Hematopoietic multipotent progenitor cell (in vitro differentiated cells): ENCODE measurements at regions not wholly inside any gene's neighbourhood (a gene's known extent, or its start where the extent isn't known, plus 50 kb on each side); places are given as distances from the start of the nearest gene placed in this dataset.

ENCODE experiments used
- DNase-seq, 3 donors: peaks; one replicate each; pipeline ENCODE4 v3.0.0-alpha.2; 2011 to 2015; ENCODE audit warnings: low read depth in 2 of 3, low spot score in 2 of 3

- DNase-seq, result no peak
Measured at GRCh38 chr2:7573166-7573825, 656.1 kb downstream of the RNF144A start.

DNA sequence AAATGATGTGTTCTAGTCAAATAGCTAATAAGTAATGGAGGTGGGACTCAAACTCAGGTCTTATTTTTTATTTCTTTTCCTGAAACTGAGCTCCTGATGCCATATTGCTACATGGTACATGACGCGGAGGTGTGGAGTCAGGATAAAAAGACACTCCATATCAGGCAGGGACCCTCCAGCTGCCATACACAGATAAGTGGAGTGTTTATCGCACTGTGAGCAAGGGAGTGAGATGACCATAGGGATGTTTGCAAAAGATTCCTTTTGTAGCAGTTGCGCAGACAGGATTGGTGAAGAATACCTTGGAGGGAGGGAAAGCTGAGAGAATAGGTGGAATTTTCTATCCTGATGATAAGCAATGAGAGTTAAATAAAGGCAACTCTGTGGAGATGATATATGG lies 657.2 kb downstream of the RNF144A start:
- no peak for DNase-seq

DNA sequence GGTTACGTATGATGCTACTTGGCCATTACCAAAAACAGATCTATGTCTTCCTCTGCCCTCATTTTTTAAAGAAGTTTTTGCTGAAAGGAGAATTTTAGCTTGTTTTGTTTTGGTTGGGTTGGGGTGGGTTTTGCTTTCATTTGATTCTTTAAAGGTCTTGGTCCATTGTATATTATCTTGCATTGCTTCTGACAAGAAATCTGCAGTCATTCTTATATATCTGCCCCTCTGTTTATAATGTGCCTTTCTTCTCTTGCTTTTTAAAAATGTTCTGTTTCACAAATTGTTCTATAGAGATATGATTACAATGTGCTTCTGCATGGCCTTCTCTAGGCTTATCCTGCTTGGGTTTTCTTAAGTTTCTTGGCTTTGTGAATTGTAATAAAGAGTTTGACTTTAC lies 660.6 kb downstream of the RNF144A start:
- DNase-seq, result no peak

- no peak for DNase-seq
Measured at GRCh38 chr2:7584017-7584416, 666.8 kb downstream of the RNF144A start.

- DNase-seq, result no peak
Measured at GRCh38 chr2:7586898-7587297, 669.7 kb downstream of the RNF144A start.

GRCh38 chr2:7588295-7588694 lies 671.1 kb downstream of the RNF144A start:
- no peak for DNase-seq

GRCh38 chr2:7592618-7593140 lies 675.5 kb downstream of the RNF144A start:
- no peak for DNase-seq

DNA sequence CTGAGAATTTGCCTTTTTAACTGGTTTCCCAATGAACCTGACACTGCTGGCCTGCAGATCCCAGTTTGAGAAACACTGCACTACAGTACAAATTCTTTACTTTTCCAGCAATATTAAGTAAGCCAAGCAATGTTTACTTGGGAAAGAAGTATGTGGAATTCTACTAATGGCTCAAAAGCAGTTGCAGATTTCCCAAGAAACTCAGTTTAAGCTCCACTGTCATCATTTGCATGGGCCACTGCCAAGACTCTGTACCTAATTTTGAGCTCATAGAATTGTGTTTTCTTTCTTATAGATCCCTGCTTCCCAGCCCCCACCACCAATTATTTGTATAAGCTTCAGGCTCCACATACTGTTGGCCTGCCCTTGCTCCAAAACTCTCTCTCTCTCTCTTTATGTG lies 676.1 kb downstream of the RNF144A start:
- DNase-seq, result peak in 1 of 3 donors; percentile 3

GRCh38 chr2:7594211-7594610 lies 677.0 kb downstream of the RNF144A start:
- DNase-seq, result no peak

DNA sequence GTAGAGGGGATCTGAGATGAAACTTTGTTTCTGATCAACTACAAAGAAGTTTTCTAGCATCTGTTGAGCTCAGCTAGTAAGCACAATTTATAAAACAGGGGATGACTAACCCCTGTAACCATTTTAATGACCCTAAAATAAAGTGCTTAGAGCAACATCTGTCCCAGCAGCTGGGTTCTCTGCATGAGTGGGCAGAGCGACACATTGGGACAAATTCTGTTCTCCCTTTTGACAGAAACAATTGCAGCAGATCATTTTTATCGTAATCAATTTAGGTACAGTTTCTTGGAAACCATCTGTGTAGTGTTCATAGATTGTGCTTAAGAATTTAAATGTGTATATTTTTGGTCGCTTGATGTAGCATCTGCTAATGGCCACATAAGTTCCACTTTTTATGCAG lies 678.0 kb downstream of the RNF144A start:
- DNase-seq, result no peak

- DNase-seq, result no peak
Measured at GRCh38 chr2:7598402-7598801, 681.2 kb downstream of the RNF144A start.

DNA sequence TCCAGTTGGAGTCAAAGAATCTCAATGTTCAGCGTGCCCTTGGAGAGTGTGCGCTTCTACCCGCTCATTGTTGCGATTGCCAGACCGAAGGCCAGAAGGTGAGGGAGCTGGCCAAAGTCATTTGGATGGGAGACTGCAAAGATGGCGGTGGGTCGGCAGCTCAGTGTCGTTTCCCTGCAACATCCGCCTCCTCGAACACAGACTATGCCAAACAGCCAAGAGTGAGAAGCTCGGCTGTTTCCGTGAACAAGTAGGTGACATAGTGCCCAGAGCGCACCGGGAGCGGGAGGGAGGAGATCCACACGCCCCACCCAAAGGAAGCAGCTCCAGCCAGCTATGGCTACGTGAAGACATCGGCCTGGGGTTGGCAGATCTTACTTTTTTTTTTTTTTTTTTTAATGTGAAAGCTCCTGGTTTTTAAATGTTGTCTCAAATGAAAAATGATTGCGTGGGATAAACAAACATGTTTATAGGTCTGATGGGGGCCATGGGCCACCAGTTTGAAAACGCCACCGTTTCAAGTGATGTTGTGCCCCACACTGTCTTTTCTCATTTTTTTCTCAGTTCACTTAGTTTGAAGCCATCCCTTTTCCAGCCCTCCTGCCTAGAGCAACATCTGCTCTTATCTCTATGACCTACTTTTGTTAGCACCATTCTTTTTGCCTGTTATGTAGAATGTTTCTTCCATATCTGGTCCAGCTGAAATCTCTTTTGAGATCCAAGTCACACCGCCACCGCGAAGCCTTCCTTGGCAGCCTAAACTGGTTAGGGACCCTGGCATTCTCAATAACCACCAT lies 682.4 kb downstream of the RNF144A start:
- no peak for DNase-seq

GRCh38 chr2:7601990-7602389 lies 684.8 kb downstream of the RNF144A start:
- no peak for DNase-seq

DNA sequence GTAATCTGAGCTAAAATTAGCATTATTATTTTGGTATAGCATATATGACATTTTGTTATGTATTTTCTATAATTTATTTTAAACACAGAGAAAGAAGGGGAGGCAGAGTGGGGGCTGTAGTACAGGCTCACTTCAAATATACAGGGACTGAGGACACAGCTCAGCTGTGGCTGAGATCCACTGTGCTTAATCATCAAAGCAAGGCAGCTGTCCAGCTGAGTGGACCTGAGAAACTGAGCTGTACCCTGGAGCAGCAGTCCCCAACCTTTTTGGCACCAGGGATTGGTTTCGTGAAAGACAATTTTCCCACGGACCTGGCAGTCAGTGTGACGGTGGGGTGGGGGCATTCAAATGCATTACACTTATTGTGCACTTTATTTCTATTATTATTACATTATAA lies 687.2 kb downstream of the RNF144A start:
- no peak for DNase-seq

GRCh38 chr2:7607441-7608173 lies 690.4 kb downstream of the RNF144A start:
- no peak for DNase-seq

GRCh38 chr2:7609556-7609955 lies 692.3 kb downstream of the RNF144A start:
- no peak for DNase-seq

DNA sequence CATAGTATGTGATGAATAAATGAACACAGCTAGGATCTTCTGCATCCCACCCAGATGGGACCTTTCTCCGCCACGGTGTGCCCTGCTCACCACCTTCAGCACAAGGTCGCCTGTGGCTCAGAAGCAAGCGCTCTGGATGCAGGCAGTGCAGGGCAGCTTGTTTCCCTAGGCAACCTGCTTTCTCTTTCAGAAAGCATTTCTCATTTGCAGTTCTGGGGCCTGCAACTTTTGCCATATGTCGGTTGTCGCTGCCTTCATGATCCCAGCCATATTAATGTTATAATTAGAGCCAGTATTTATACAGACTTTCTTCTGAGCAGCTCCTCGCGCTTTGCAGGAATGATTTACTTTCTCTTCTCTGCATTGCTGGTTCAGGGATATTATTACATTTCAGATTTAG lies 692.8 kb downstream of the RNF144A start:
- DNase-seq, result no peak

DNA sequence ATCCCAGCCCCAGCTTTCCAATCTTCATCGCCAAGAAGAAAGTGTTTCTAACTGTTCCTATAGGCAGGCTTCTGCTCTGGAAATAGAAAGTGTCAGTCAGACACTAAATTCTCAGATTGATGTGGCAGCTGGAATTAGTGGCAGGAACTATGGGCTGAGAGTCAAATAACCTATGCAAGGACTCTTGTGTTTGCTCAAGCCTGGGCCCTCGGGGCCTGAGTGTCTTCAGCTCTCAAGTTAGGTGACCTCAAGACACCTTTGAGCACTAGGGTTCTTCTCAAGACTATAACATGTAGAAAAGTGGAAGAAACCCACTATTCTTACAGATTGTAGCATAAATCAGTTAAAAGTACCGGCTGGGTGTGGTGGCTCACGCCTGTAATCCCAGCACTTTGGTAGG lies 694.5 kb downstream of the RNF144A start:
- DNase-seq, result no peak

DNA sequence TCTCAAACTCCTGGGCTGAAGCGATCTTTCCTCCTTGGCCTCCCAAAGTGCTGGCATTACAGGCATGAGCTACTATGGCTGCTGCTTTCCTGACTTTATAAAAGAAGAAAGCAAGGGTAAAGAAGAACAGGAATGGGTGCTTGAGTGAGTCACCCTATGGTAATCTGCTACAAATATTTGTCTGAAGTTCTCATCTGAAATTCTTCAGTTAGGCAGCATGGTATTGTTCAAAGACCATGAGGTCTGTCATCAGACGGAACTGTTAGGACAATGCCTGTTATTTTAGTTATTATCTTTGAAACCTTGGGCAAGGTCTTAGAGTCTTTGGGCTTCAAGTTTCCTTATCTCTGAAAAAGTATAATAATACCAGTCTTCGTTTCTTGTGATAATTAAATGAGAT lies 695.8 kb downstream of the RNF144A start:
- no peak for DNase-seq

DNA sequence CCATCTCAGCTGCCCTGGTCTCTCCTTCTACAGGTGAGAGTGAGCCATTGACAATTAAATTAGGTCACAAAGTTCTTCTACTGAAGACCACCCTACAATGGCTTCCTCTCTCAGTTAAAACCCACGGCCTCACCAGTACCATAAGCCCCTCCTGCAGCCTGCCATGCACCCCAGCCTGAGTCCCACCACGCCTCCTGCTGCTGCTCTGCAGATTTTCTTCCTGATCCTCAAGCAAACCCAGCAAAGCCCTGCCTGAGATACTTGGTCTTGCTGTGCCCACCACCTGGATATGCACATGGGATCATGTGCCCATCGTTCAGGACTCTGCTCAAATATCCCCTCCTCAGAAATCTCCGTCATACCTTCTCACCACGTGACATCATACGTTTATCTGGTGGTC lies 696.6 kb downstream of the RNF144A start:
- no peak for DNase-seq

DNA sequence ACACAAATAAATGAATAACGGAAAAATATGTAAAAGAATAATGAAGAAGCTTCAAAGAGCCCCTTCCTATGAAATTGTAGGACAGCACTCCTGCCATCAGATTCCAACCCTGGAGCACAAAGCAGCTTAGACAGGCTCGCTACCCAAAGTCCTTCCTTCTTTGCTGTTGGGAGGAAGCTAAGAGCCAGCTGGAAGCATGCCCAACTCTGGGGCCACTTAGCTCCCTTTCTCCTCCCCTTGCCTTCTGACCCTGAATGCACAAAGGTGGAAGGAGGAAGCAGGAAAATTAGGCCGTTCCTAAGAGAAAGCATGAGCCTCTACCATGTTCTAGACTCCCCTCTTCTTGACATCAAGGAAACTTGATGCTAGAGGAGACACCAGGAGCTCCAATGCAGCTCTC lies 700.8 kb downstream of the RNF144A start:
- DNase-seq, result no peak
